DOHH2 (cell line): ENCODE measurements at regions not wholly inside any gene's neighbourhood (a gene's known extent, or its start where the extent isn't known, plus 50 kb on each side); places are given as distances from the start of the nearest gene placed in this dataset.

Experiments
- H3F3A ChIP-seq: fragments of 200-600 bp; sonication (generic), shearing (Covaris generic); 2 replicates; pipeline ENCODE4 v1.6.0; 2016; ENCODE audit warnings: antibody characterized with exemption, mild to moderate bottlenecking; ENCODE audit not compliant: control insufficient read depth, insufficient read depth
- H3K27ac ChIP-seq: fragments of 200-600 bp; sonication (generic); 2 replicates; pipeline ENCODE4 v1.5.1; 2014; ENCODE audit warnings: low read depth, mild to moderate bottlenecking, low read length, moderate library complexity
- H3K27me3 ChIP-seq: fragments of 200-600 bp; sonication (generic); 2 replicates; pipeline ENCODE4 v1.6.1; 2014; ENCODE audit warnings: mild to moderate bottlenecking, low read length, mixed read lengths; ENCODE audit not compliant: control insufficient read depth
- H3K36me3 ChIP-seq: fragments of 200-600 bp; sonication (generic); 2 replicates; pipeline ENCODE4 v1.6.1; 2014; ENCODE audit warnings: mild to moderate bottlenecking, low read length, moderate library complexity, mixed read lengths; ENCODE audit not compliant: control insufficient read depth
- H3K4me1 ChIP-seq: fragments of 200-600 bp; sonication (generic); 2 replicates; pipeline ENCODE4 v1.6.1; 2014; ENCODE audit warnings: mild to moderate bottlenecking, low read length, mixed read lengths; ENCODE audit not compliant: control insufficient read depth
- H3K4me2 ChIP-seq: fragments of 200-600 bp; sonication (generic); 2 replicates; pipeline ENCODE4 v1.6.0; 2014; ENCODE audit warnings: mild to moderate bottlenecking, low read length, moderate library complexity
- H3K4me3 ChIP-seq: fragments of 200-600 bp; sonication (generic); 2 replicates; pipeline ENCODE4 v1.5.1; 2014; ENCODE audit warnings: mild to moderate bottlenecking, low read length, mixed read lengths
- H3K79me2 ChIP-seq: fragments of 200-600 bp; sonication (generic); 2 replicates; pipeline ENCODE4 v1.6.1; 2014; ENCODE audit warnings: mild to moderate bottlenecking, low read length, mixed read lengths; ENCODE audit not compliant: control insufficient read depth
- H3K9me2 ChIP-seq: fragments of 200-600 bp; sonication (generic); replicated peaks from 2 replicates; pipeline ENCODE4 v1.6.1; 2014; ENCODE audit warnings: mild to moderate bottlenecking, low read length, mixed read lengths; ENCODE audit not compliant: control insufficient read depth
- H3K9me3 ChIP-seq: fragments of 200-600 bp; sonication (generic); 2 replicates; pipeline ENCODE4 v1.6.1; 2014; ENCODE audit warnings: antibody characterized with exemption, low read length, mixed read lengths; ENCODE audit not compliant: control insufficient read depth, insufficient read depth
- H4K20me1 ChIP-seq: fragments of 200-600 bp; sonication (generic); 2 replicates; pipeline ENCODE4 v1.6.0; 2014; ENCODE audit warnings: low read depth, mild to moderate bottlenecking, antibody characterized with exemption, low read length, moderate library complexity; ENCODE audit not compliant: control insufficient read depth, insufficient read depth
- EZH2phosphoT487 ChIP-seq: fragments of 200-600 bp; sonication (generic); IDR thresholded peaks from 2 replicates; pipeline ENCODE4 v1.6.1; 2017; ENCODE audit warnings: borderline replicate concordance, mild to moderate bottlenecking, antibody characterized with exemption, low read length, moderate library complexity, mixed read lengths
- TF ChIP-seq, protein P1 (sequence below): fragments of 200-600 bp; sonication (generic); IDR thresholded peaks from one replicate; pipeline ENCODE4 v1.5.1; 2014; ENCODE audit warnings: antibody characterized with exemption, mild to moderate bottlenecking, low read depth, low read length; ENCODE audit not compliant: poor library complexity, severe bottlenecking

DNA sequence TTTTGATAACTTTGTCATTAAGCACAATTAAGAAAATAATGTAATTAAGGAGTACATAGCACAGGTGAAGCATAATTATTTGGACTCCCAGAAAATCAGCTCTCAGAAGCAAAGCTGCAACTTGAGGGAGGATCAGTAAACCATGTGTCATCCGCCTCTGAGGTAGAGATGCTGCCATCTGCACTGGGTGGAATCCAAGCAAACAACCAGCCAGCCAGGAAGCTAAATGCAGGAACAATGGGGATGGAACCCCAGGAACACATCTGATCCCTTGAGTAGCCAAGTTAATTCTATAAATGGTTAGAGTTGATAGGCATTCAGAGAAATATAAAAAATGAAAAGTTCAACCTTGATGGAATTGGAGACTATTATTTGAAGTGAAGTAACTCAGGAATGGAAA, 520.2 kb downstream of the RFC3 start:
- TF ChIP-seq EZH2phosphoT487, result no peak
- TF ChIP-seq, protein P1, sequence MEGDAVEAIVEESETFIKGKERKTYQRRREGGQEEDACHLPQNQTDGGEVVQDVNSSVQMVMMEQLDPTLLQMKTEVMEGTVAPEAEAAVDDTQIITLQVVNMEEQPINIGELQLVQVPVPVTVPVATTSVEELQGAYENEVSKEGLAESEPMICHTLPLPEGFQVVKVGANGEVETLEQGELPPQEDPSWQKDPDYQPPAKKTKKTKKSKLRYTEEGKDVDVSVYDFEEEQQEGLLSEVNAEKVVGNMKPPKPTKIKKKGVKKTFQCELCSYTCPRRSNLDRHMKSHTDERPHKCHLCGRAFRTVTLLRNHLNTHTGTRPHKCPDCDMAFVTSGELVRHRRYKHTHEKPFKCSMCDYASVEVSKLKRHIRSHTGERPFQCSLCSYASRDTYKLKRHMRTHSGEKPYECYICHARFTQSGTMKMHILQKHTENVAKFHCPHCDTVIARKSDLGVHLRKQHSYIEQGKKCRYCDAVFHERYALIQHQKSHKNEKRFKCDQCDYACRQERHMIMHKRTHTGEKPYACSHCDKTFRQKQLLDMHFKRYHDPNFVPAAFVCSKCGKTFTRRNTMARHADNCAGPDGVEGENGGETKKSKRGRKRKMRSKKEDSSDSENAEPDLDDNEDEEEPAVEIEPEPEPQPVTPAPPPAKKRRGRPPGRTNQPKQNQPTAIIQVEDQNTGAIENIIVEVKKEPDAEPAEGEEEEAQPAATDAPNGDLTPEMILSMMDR, result no peak
- H3K79me2 ChIP-seq, result no peaks in the 10 kb centered on the region
- no peaks in the 10 kb centered on the region for H3F3A ChIP-seq
- no peaks in the 10 kb centered on the region for H3K4me1 ChIP-seq
- no peak overlapping the region for H3K27ac ChIP-seq
- peaks cover 7% of the 10 kb centered on the region; the same call in 1 of the 2 replicates for H3K9me3 ChIP-seq
- no peak overlapping the region for H3K4me2 ChIP-seq
- no peak overlapping the region for H3K4me3 ChIP-seq
- no peaks in the 10 kb centered on the region for H4K20me1 ChIP-seq
- no peaks in the 10 kb centered on the region for H3K36me3 ChIP-seq
- H3K9me2 ChIP-seq, result no peaks in the 10 kb centered on the region
- no peaks in the 10 kb centered on the region for H3K27me3 ChIP-seq

DNA sequence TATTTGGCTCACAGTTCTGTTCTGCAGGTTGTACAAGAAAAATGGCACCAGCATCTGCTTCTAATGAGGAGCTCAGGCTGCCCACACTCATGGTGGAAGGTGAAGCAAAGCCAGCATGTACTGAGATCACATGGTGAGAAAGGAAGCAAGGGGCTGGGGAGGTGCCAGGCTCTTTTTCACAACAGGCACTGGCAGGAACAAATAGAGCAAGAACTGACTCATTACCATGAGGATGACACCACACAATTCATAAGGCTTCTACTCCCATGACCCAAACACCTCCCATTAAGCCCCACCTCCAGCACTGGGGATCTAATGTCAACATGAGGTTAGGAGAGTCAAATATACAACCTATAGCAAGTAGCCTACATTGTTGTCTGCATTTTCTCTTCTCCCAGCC, 522.6 kb downstream of the RFC3 start:
- Histone ChIP-seq H3K27ac (no peak overlapping the region), H3K9me2 (no peaks in the 10 kb centered on the region), H3F3A (no peaks in the 10 kb centered on the region), H3K4me2 (no peak overlapping the region), H3K4me3 (no peak overlapping the region), H3K79me2 (no peaks in the 10 kb centered on the region), H3K9me3 (no peaks in the 10 kb centered on the region), H3K36me3 (no peaks in the 10 kb centered on the region), H4K20me1 (no peaks in the 10 kb centered on the region), H3K27me3 (no peaks in the 10 kb centered on the region), H3K4me1 (no peaks in the 10 kb centered on the region)
- no peak for TF ChIP-seq EZH2phosphoT487
- TF ChIP-seq, protein P1, result no peak

DNA sequence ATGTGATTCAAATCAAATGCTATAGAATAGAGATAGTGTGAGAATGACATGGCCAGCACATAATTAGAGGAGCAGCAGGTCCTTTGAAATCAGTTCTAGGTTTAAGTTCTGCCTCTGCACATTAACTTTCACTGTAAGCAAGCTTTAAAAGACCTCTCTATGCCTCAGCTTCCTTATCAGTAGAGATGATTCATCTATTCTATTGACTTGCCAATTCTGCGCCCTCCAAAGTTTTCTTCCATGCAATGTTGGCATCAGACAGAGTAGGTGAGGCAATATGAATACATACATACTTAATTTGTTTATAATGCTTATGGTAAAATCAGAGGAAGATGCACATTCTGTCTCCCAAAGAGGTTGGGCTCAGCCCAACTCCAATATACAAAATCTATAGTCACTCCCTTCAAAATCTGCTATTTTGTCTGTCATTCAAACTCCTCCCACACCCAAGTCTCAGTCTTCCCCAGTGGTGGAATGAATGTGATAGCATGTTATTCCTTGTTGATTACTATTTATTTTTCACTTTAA, 525.5 kb downstream of the RFC3 start:
- Histone ChIP-seq H3K4me1 (no peaks in the 10 kb centered on the region), H3K4me3 (no peak overlapping the region), H3F3A (no peaks in the 10 kb centered on the region), H3K9me2 (no peaks in the 10 kb centered on the region), H4K20me1 (no peaks in the 10 kb centered on the region), H3K9me3 (no peaks in the 10 kb centered on the region), H3K79me2 (no peaks in the 10 kb centered on the region), H3K27ac (no peak overlapping the region), H3K27me3 (no peaks in the 10 kb centered on the region), H3K36me3 (no peaks in the 10 kb centered on the region), H3K4me2 (no peak overlapping the region)
- TF ChIP-seq EZH2phosphoT487, result no peak
- TF ChIP-seq, protein P1, result no peak
